ENCODE measurements at regions not wholly inside any gene's neighbourhood (a gene's known extent, or its start where the extent isn't known, plus 50 kb on each side); places are given as distances from the start of the nearest gene placed in this dataset.
"Not testable (repeated sequence)": the region's sequence is repeated elsewhere in the genome, so short reads cannot be mapped to it uniquely, and the experiment has no call there.

- no peak for DNase-seq (ENCODE audit: low spot score)
These were observed 385.9 kb downstream of the GLUD2 start for GRCh38 chrX:121433289-121433688.

GRCh38 chrX:121437666-121438065 lies 390.3 kb downstream of the GLUD2 start:
- DNase-seq (ENCODE audit: low spot score) = not testable (repeated sequence)

GRCh38 chrX:121455890-121456289 lies 408.5 kb downstream of the GLUD2 start:
- no peak for DNase-seq (ENCODE audit: low spot score)

- DNase-seq (ENCODE audit: low spot score) = no peak
These were observed 408.9 kb downstream of the GLUD2 start for GRCh38 chrX:121456315-121456714.

- DNase-seq (ENCODE audit: low spot score) = no peak
These were observed 409.7 kb downstream of the GLUD2 start for GRCh38 chrX:121457096-121457495.

- no peak for DNase-seq (ENCODE audit: low spot score)
These were observed 432.0 kb downstream of the GLUD2 start for GRCh38 chrX:121479406-121479805.

GRCh38 chrX:121496966-121497365 lies 449.6 kb downstream of the GLUD2 start:
- DNase-seq (ENCODE audit: low spot score) = no peak

GRCh38 chrX:121504153-121504552 lies 456.7 kb downstream of the GLUD2 start:
- no peak for DNase-seq (ENCODE audit: low spot score)

GRCh38 chrX:121546317-121546716 lies 498.9 kb downstream of the GLUD2 start:
- DNase-seq (ENCODE audit: low spot score) = no peak

GRCh38 chrX:121558886-121559285 lies 511.5 kb downstream of the GLUD2 start:
- DNase-seq (ENCODE audit: low spot score) = no peak

- no peak for DNase-seq (ENCODE audit: low spot score)
These were observed 515.2 kb downstream of the GLUD2 start for GRCh38 chrX:121562616-121563015.

- DNase-seq (ENCODE audit: low spot score) = no peak
These were observed 522.2 kb downstream of the GLUD2 start for GRCh38 chrX:121569609-121570008.

GRCh38 chrX:121570072-121570841 lies 522.8 kb downstream of the GLUD2 start:
- no peak for DNase-seq (ENCODE audit: low spot score)

- no peak for DNase-seq (ENCODE audit: low spot score)
These were observed 523.9 kb downstream of the GLUD2 start for GRCh38 chrX:121571333-121571732.

GRCh38 chrX:121574384-121574783 lies 527.0 kb downstream of the GLUD2 start:
- DNase-seq (ENCODE audit: low spot score) = not testable (repeated sequence)

GRCh38 chrX:121579016-121579760 lies 531.8 kb downstream of the GLUD2 start:
- no peak for DNase-seq (ENCODE audit: low spot score)

- DNase-seq (ENCODE audit: low spot score) = no peak
These were observed 534.5 kb downstream of the GLUD2 start for GRCh38 chrX:121581885-121582284.

GRCh38 chrX:121585626-121586025 lies 538.2 kb downstream of the GLUD2 start:
- no peak for DNase-seq (ENCODE audit: low spot score)

GRCh38 chrX:121592884-121593283 lies 545.5 kb downstream of the GLUD2 start:
- no peak for DNase-seq (ENCODE audit: low spot score)

GRCh38 chrX:121598356-121598755 lies 550.9 kb downstream of the GLUD2 start:
- no peak for DNase-seq (ENCODE audit: low spot score)

GRCh38 chrX:121635141-121635540 lies 587.7 kb downstream of the GLUD2 start:
- DNase-seq (ENCODE audit: low spot score) = no peak

GRCh38 chrX:121639781-121640180 lies 592.4 kb downstream of the GLUD2 start:
- no peak for DNase-seq (ENCODE audit: low spot score)

GRCh38 chrX:121641560-121641959 lies 594.1 kb downstream of the GLUD2 start:
- DNase-seq (ENCODE audit: low spot score) = peak; percentile 7
